Suprapubic skin (tissue), 4 donors: ENCODE measurements at regions not wholly inside any gene's neighbourhood (a gene's known extent, or its start where the extent isn't known, plus 50 kb on each side); places are given as distances from the start of the nearest gene placed in this dataset.

Experiments
- DNase-seq, 2 donors: peaks; one replicate each; pipeline ENCODE4 v3.0.0-alpha.2; 2019; ENCODE audit warnings: low spot score in 2 of 2
- H3K27ac ChIP-seq: fragments of 200-600 bp; sonication (generic); one replicate; pipeline ENCODE4 v1.5.1; 2019
- H3K27me3 ChIP-seq: fragments of 200-600 bp; sonication (generic); one replicate; pipeline ENCODE4 v1.5.1; 2019
- H3K36me3 ChIP-seq: fragments of 200-600 bp; sonication (generic); one replicate; pipeline ENCODE4 v1.5.1; 2019
- H3K4me1 ChIP-seq: fragments of 200-600 bp; sonication (generic); one replicate; pipeline ENCODE4 v1.5.1; 2019
- H3K4me3 ChIP-seq: fragments of 200-600 bp; sonication (generic); one replicate; pipeline ENCODE4 v1.5.1; 2019; ENCODE audit warnings: mild to moderate bottlenecking
- H3K9me3 ChIP-seq: fragments of 200-600 bp; sonication (generic); one replicate; pipeline ENCODE4 v1.5.1; 2019
- CTCF ChIP-seq, 2 donors: fragments of 200-600 bp in 1 of 2; fragments of 450-650 bp in 1 of 2; sonication (generic) in 1 of 2; IDR thresholded peaks; one replicate each; pipeline ENCODE4 v1.5.1; 2016 to 2019; ENCODE audit warnings: antibody characterized with exemption in 2 of 2, mild to moderate bottlenecking in 1 of 2, moderate library complexity in 1 of 2
- EP300 ChIP-seq: sonication (generic); formaldehyde crosslinking; IDR thresholded peaks from one replicate; pipeline ENCODE4 v1.6.1; 2017; ENCODE audit warnings: antibody characterized with exemption
- POLR2A ChIP-seq, 2 donors: fragments of 450-650 bp; IDR thresholded peaks; one replicate each; pipeline ENCODE4 v1.6.1; 2017; ENCODE audit warnings: antibody characterized with exemption in 2 of 2, mild to moderate bottlenecking in 2 of 2, moderate library complexity in 2 of 2
- POLR2AphosphoS5 ChIP-seq, 3 donors: sonication (generic); formaldehyde crosslinking; IDR thresholded peaks; one replicate each; pipeline ENCODE4 v1.6.1; 2017; ENCODE audit warnings: antibody characterized with exemption in 3 of 3
- WGBS: methylation state at CpG from one replicate; pipeline ENCODE4 v1.1.5; 2018; 5-methylcytosine and 5-hydroxymethylcytosine counted together

GRCh38 chr18:25592804-25593360, 240.9 kb upstream of the ZNF521 start:
- Histone ChIP-seq H3K36me3 (no peaks in the 10 kb centered on the region), H3K4me3 (no peak overlapping the region), H3K27ac (no peak overlapping the region), H3K9me3 (no peaks in the 10 kb centered on the region), H3K27me3 (peaks cover 3% of the 10 kb centered on the region), H3K4me1 (no peaks in the 10 kb centered on the region)
- 54% methylated on average over 2 of the region's 2 CpGs for WGBS
- TF ChIP-seq POLR2AphosphoS5 (IDR thresholded peaks at IDR 0.05) (no peak), EP300 (no peak), POLR2A (IDR thresholded peaks at IDR 0.05) (no peak), CTCF (IDR thresholded peaks at IDR 0.05) (no peak)
- DNase-seq = no peak

- WGBS = 95% methylated on average over 8 of the region's 8 CpGs
Measured at GRCh38 chr18:25590456-25590855, 238.5 kb upstream of the ZNF521 start.

GRCh38 chr18:25587545-25587944, 235.6 kb upstream of the ZNF521 start:
- WGBS = 70% methylated on average over 5 of the region's 5 CpGs
- Histone ChIP-seq H3K4me3 (no peak overlapping the region), H3K9me3 (no peaks in the 10 kb centered on the region), H3K27ac (no peak overlapping the region), H3K4me1 (no peaks in the 10 kb centered on the region), H3K36me3 (no peaks in the 10 kb centered on the region), H3K27me3 (no peaks in the 10 kb centered on the region)
- TF ChIP-seq CTCF (IDR thresholded peaks at IDR 0.05) = no peak
- no peak for TF ChIP-seq POLR2A (IDR thresholded peaks at IDR 0.05)
- TF ChIP-seq POLR2AphosphoS5 (IDR thresholded peaks at IDR 0.05) = no peak
- no peak for TF ChIP-seq EP300
- no peak for DNase-seq

More at GRCh38 chr18:25590456-25590855, 238.5 kb upstream of the ZNF521 start:
- TF ChIP-seq CTCF (IDR thresholded peaks at IDR 0.05) (no peak), EP300 (no peak), POLR2AphosphoS5 (IDR thresholded peaks at IDR 0.05) (no peak), POLR2A (IDR thresholded peaks at IDR 0.05) (no peak)
- H3K27ac ChIP-seq = no peak overlapping the region
- no peak overlapping the region for H3K4me3 ChIP-seq
- no peaks in the 10 kb centered on the region for H3K36me3 ChIP-seq
- H3K27me3 ChIP-seq = no peaks in the 10 kb centered on the region
- no peaks in the 10 kb centered on the region for H3K9me3 ChIP-seq
- no peaks in the 10 kb centered on the region for H3K4me1 ChIP-seq
- no peak for DNase-seq

- 59% methylated on average over 5 of the region's 5 CpGs for WGBS
- no peak for DNase-seq
- Histone ChIP-seq H3K27me3 (no peaks in the 10 kb centered on the region), H3K4me1 (no peaks in the 10 kb centered on the region), H3K4me3 (no peak overlapping the region), H3K9me3 (no peaks in the 10 kb centered on the region), H3K27ac (no peak overlapping the region), H3K36me3 (no peaks in the 10 kb centered on the region)
- no peak for TF ChIP-seq EP300
- TF ChIP-seq POLR2AphosphoS5 (IDR thresholded peaks at IDR 0.05) = no peak
- TF ChIP-seq CTCF (IDR thresholded peaks at IDR 0.05) = no peak
- no peak for TF ChIP-seq POLR2A (IDR thresholded peaks at IDR 0.05)
Measured at GRCh38 chr18:25568986-25569385, 217.0 kb upstream of the ZNF521 start.

- 91% methylated on average over 16 of the region's 16 CpGs for WGBS
- no peaks in the 10 kb centered on the region for H3K36me3 ChIP-seq
- no peaks in the 10 kb centered on the region for H3K27me3 ChIP-seq
- no peak for TF ChIP-seq POLR2A (IDR thresholded peaks at IDR 0.05)
- TF ChIP-seq EP300 = no peak
- TF ChIP-seq POLR2AphosphoS5 (IDR thresholded peaks at IDR 0.05) = no peak
- no peak for TF ChIP-seq CTCF (IDR thresholded peaks at IDR 0.05)
- H3K9me3 ChIP-seq = no peaks in the 10 kb centered on the region
- H3K4me3 ChIP-seq = no peak overlapping the region
- H3K4me1 ChIP-seq = peaks cover 12% of the 10 kb centered on the region
- no peak overlapping the region for H3K27ac ChIP-seq
- no peak for DNase-seq
Measured at GRCh38 chr18:25563816-25564683, 212.1 kb upstream of the ZNF521 start.
